ENCODE measurements at regions not wholly inside any gene's neighbourhood (a gene's known extent, or its start where the extent isn't known, plus 50 kb on each side); places are given as distances from the start of the nearest gene placed in this dataset.
"Not testable (repeated sequence)": the region's sequence is repeated elsewhere in the genome, so short reads cannot be mapped to it uniquely, and the experiment has no call there.

- no peak for DNase-seq
These were observed 131.4 kb upstream of the ID2 start for GRCh38 chr2:8550481-8550880.

GRCh38 chr2:8550937-8551621 is 130.8 kb upstream of the ID2 start:
- no peak for DNase-seq

GRCh38 chr2:8551622-8552074 is 130.2 kb upstream of the ID2 start:
- DNase-seq: no peak

GRCh38 chr2:8552293-8552801 is 129.5 kb upstream of the ID2 start:
- no peak for DNase-seq

GRCh38 chr2:8553643-8554042 is 128.2 kb upstream of the ID2 start:
- DNase-seq: no peak

GRCh38 chr2:8554296-8554806 is 127.5 kb upstream of the ID2 start:
- DNase-seq: no peak

- no peak for DNase-seq
These were observed 126.3 kb upstream of the ID2 start for GRCh38 chr2:8555543-8555942.

- DNase-seq: no peak
These were observed 123.8 kb upstream of the ID2 start for GRCh38 chr2:8558096-8558495.

GRCh38 chr2:8558956-8559355 is 122.9 kb upstream of the ID2 start:
- DNase-seq: no peak

GRCh38 chr2:8559805-8560204 is 122.1 kb upstream of the ID2 start:
- no peak for DNase-seq

- DNase-seq: not testable (repeated sequence)
These were observed 120.2 kb upstream of the ID2 start for GRCh38 chr2:8561692-8562091.

GRCh38 chr2:8563814-8564474 is 117.9 kb upstream of the ID2 start:
- DNase-seq: no peak

GRCh38 chr2:8564475-8564874 is 117.4 kb upstream of the ID2 start:
- DNase-seq: no peak

- no peak for DNase-seq
These were observed 116.3 kb upstream of the ID2 start for GRCh38 chr2:8565399-8566154.

GRCh38 chr2:8566155-8566670 is 115.6 kb upstream of the ID2 start:
- DNase-seq: no peak

- no peak for DNase-seq
These were observed 114.9 kb upstream of the ID2 start for GRCh38 chr2:8566774-8567468.

- no peak for DNase-seq
These were observed 114.2 kb upstream of the ID2 start for GRCh38 chr2:8567469-8568260.

- DNase-seq: no peak
These were observed 113.1 kb upstream of the ID2 start for GRCh38 chr2:8568543-8569302.

- DNase-seq: no peak
These were observed 112.4 kb upstream of the ID2 start for GRCh38 chr2:8569332-8569930.

- no peak for DNase-seq
These were observed 111.2 kb upstream of the ID2 start for GRCh38 chr2:8570637-8571036.
